ENCODE measurements at regions not wholly inside any gene's neighbourhood (a gene's known extent, or its start where the extent isn't known, plus 50 kb on each side); places are given as distances from the start of the nearest gene placed in this dataset.

GRCh38 chr6:153594871-153595270 is 444.2 kb upstream of the OPRM1 start:
- no peak for DNase-seq (ENCODE audit: low read depth)
- H3K4me3 ChIP-seq (ENCODE audit: low read depth, low read length) = no peak overlapping the region
- TF ChIP-seq CTCF (IDR thresholded peaks at IDR 0.05; ENCODE audit: low read depth, low read length, missing control alignments) = no peak

- H3K4me3 ChIP-seq (ENCODE audit: low read depth, low read length) = no peak overlapping the region
- no peak for TF ChIP-seq CTCF (IDR thresholded peaks at IDR 0.05; ENCODE audit: low read depth, low read length, missing control alignments)
- DNase-seq (ENCODE audit: low read depth) = no peak
These were observed 447.9 kb upstream of the OPRM1 start for GRCh38 chr6:153591159-153591558.

- no peak for TF ChIP-seq CTCF (IDR thresholded peaks at IDR 0.05; ENCODE audit: low read depth, low read length, missing control alignments)
- no peak for DNase-seq (ENCODE audit: low read depth)
- H3K4me3 ChIP-seq (ENCODE audit: low read depth, low read length) = no peak overlapping the region
These were observed 448.6 kb upstream of the OPRM1 start for GRCh38 chr6:153590411-153590810.

GRCh38 chr6:153588330-153588729 is 450.7 kb upstream of the OPRM1 start:
- no peak for DNase-seq (ENCODE audit: low read depth)
- no peak for TF ChIP-seq CTCF (IDR thresholded peaks at IDR 0.05; ENCODE audit: low read depth, low read length, missing control alignments)
- H3K4me3 ChIP-seq (ENCODE audit: low read depth, low read length) = no peak overlapping the region

GRCh38 chr6:153583685-153584084 is 452.6 kb upstream of the RGS17 start:
- no peak overlapping the region for H3K4me3 ChIP-seq (ENCODE audit: low read depth, low read length)
- TF ChIP-seq CTCF (IDR thresholded peaks at IDR 0.05; ENCODE audit: low read depth, low read length, missing control alignments) = no peak
- no peak for DNase-seq (ENCODE audit: low read depth)

GRCh38 chr6:153580776-153581175 is 449.7 kb upstream of the RGS17 start:
- DNase-seq (ENCODE audit: low read depth) = no peak
- no peak for TF ChIP-seq CTCF (IDR thresholded peaks at IDR 0.05; ENCODE audit: low read depth, low read length, missing control alignments)
- no peak overlapping the region for H3K4me3 ChIP-seq (ENCODE audit: low read depth, low read length)

- no peak for TF ChIP-seq CTCF (IDR thresholded peaks at IDR 0.05; ENCODE audit: low read depth, low read length, missing control alignments)
- no peak for DNase-seq (ENCODE audit: low read depth)
- H3K4me3 ChIP-seq (ENCODE audit: low read depth, low read length) = no peak overlapping the region
These were observed 444.4 kb upstream of the RGS17 start for GRCh38 chr6:153575528-153575927.

Data from GM12864 (cell line).